ENCODE measurements at regions not wholly inside any gene's neighbourhood (a gene's known extent, or its start where the extent isn't known, plus 50 kb on each side); places are given as distances from the start of the nearest gene placed in this dataset.

DNA sequence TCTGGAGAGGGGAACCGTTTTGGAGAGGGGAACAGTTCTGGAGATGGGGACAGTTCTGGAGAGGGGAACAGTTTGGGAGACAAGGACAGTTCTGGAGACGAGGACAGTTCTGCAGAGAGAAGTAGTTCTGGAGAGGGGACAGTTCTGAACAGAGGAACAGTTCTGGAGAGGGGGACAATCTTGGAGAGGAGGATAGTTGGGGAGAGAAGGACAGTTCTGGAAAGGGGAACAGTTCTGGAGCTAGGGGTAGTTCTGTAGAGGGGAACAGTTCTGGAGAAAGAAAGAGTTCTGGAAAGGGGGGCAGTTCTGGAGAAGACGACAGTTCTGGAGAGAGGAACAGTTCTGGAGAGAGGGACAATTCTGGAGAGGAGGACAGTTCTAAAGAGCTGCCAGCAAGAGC is 745.9 kb downstream of the GALR1 start:
- no peak for DNase-seq

DNA sequence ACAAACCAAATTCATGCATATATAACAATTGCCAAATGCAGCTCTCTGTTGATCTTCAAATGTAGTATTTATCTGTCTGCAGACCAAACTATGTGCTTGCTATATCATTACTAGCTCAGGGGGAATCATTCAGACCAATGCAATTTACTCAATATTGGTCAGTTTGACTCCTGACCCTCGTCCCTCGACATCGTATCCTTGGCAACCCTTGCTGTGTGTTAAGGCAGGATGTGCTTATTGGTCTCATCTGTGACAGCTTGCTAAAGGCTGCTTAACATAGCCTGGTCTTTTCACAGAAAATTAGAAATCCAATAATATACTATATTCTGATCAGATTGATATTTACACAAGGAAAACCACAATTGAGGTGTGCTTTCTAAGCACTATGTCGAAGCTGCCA is 747.1 kb downstream of the GALR1 start:
- no peak for DNase-seq

DNA sequence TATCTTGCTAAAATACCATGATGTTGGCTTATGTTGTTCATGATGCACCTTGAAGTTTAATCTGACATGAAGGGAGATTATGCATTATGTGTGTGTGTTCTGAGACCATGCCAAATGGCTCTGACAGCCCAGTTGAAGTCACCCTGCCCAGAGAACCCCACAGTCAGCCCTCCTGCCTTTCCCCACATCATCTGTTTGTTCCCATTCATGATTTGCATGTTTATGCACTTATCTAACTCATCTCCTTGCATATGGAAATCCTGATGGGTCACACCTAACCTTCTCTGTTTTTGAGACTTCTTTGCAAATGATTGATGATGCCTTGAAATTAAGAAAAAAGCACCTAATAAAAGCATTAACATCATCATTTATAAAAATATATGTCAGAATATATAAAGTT is 752.2 kb downstream of the GALR1 start:
- DNase-seq: no peak

DNA sequence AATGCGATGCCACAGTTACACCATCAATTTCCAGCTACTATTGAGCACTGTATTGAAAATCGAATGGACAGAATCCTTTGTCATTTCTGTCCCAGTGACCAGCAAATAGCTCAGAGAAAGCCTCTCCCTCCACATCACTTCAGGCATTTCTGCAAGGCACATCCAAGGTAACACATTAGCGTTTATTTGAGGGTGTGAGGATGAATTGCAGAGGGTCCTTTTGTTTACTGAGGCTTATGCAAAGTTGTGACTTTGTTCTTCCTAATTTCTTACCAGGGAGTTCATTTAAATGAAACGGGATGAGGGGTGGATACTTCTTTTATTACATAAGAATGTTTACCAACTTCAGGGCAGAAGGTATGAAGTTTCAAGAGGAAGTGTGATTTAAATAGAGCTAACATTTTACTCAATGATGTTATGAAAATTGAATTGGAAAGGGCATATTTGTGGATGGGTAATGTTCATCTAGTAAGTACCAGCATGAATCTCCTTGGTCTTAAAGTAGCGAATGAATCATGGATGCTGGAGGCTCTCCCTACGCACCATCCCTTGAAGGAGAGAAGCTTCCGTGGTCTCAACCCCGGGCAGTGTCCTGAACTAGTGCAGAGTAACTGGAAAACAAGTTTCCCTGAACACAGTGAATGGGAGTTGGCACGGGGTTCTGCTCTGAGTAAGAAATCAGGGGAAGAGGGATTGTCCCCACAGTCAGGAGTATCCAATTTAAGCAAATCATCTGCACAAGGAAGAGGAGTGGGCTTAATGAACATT is 756.5 kb downstream of the GALR1 start:
- no peak for DNase-seq

DNA sequence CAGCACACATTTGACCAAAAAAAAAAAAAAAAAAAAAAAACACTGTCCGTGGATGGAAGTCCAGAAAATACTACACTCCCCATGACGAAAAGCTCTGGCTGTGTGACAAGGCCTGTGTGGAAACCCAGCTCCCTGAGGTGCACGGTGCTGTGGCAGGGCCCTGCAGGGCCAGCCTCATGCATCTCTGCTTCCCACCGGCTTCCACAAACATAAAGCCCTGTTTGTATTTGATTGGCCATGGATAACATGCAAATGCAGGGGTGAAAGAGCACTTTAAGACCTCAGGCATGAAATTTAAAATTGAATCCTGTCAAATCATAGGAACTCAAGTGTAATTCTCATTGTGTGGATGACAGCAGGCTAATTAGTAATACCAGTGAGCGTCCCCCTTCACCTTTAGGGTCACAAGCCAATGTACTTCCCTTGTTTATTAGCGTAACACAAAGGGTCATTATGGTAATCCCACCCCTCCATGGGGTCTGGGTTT is 757.2 kb downstream of the GALR1 start:
- no peak for DNase-seq

DNA sequence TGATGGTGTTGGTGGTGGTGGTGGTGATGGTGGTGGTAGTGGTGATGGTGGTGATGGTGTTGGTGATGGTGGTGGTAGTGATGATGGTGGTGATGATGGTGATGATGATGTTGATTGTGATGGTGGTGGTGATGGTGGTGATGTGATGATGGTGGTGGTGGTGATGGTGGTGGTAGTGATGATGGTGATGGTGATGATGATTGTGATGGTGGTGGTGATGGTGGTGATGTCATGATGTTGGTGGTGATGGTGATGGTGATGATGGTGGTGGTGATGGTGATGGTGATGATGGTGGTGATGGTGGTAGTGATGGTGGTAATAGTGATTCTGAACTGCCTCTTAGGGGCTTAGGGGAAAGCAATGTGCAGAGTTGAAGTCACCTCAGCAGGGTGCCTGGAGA is 760.7 kb downstream of the GALR1 start:
- DNase-seq: no peak

DNA sequence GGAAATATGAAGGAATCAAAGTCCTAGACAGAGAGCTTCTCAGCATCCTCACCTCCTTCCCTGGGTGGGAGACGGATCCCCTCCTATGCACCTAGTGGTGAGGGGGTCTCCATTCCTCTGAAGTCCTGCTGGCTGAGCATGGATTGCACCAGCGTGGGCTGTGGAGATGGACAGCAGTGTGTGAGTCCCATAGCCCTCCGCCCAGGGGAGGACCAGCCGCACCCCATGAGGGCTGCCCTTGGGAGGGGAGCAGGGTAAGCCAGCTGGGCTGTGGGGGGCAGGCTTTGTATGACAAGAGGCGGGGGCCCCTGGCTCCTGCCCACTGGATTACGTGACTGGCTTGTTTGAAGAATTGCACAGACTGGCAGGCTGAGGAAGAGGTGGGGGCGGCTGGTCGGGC is 768.2 kb downstream of the GALR1 start:
- DNase-seq: no peak

DNA sequence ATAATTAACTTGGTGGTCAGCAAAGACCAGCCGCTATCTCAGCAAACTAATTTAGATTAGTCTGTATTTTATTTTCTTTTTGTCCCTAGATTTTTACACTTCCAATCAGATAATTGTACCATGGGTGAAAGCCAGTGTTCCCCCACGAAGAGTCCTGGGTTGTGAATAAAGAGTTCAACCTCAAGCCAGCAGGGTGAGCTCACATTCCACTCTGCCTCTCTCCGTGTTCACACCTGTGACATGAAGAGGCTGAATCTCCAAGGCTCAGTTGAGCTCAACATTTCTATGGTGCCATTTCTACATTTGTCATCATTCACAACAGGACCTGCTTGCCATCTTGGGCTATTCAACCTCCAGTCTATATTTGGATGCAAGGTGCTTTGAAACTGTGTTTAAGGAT is 771.5 kb downstream of the GALR1 start:
- no peak for DNase-seq

DNA sequence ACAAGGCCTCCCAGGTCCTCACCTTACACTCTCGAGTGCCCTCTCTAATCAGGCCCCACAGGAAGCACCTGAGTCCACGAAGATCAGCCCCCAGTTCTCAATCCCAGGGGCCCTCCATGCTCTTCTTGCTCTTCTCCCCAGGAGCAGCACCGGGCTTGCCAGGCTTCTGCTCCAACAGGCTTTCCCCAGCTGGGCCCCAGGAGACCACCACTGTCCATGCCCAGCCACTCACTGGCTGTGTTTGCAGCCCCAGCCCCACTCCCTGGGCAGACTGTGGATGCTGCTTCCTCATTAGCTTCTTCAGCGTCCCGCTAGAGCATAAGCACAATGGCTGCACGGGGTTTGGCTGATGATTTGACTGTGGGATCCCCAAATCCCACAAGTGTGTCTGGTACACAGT is 781.9 kb downstream of the GALR1 start:
- DNase-seq: no peak

DNA sequence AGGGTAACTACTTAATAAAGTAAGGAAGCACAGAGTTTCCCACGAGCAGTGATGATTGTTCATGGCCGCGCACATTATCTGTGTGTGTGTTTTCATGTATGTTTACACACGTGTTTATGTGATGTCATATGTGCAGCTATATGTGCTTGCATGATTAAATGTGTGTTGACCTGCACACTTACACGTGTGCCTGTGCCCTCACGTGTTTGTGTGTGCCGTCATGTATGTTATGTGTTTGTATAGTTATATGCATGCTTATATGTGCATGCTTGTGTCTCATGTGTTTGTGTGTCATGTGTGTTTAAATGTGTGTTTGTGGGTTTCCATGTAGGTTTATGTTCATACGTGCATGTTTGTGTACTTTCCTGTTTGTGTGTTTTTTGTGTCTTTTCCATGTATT is 782.3 kb downstream of the GALR1 start:
- DNase-seq: no peak

DNA sequence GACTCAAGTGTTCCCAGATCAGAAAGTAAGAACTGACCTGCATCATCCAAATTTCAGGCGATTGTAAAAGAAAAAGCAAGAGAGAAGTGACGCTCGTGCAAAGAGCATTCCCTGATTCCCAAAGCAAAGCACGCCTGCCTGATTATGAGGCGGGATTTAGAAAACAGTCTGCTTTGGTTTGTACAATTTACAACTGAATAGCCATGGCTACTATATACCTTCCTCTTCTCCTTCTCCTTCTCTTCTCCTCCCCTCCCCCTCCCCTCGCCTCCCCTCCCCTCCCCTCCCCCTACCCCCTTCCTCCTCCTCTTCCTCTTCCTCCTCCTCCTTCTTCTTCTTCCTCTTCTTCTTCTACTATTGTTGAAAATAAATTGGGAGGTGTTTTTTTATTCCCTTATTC is 782.9 kb downstream of the GALR1 start:
- DNase-seq: no peak

DNA sequence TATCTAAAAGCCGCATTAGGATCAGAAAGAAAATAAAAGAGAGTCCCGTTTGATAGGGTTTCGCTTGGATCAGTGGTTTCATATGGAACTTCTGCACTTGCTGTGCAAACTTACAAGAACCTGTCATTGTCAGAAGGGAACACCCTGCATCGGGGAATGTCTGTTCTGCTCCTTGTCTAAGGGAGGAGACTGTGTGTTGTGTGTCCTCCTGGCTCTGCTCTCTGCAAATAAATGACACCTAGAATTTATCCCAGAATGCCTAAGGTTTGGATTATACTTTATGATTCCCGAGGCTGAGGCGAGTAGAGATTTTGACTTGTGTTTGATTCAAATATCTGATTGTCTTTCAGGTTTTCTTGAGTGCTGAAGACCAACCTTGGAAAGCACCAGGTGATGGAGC is 785.1 kb downstream of the GALR1 start:
- DNase-seq: no peak

DNA sequence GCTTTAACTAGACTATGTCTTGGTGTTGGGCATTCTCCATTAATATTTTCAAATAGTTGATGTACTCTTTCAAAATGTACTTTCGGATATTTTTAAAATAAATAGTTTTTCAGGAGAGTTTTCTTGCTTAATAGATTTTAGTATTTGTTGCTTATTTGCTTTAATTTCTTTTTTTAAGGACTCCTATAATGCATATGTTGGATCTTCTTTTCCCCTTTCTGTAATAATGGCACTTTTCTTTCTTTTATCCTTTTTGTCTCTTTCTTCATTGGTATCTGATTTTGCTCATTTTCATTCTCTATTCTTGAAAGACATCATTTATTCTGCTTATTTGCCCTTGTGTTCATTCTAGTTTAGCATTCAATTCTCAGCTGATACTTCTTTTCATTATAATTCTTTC is 791.6 kb downstream of the GALR1 start:
- DNase-seq: no peak

DNA sequence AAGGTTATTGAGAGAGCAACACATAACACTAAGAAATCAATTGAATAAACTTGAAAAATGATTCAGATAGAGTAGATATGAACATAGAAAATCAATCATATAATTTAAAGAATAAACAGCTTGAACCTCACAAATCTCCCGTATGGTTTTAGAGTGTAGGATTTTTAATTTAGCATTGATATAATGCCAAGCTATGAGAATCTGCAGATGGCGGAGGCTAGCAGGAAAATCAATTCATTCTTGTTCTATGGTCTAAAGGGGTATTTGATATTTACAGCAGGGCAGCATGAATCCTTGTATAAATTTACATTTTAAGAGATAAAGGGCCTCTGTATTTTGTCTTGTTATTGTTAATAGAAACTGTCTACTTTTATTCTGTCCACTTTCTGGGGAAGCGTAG is 797.0 kb downstream of the GALR1 start:
- DNase-seq: no peak

DNA sequence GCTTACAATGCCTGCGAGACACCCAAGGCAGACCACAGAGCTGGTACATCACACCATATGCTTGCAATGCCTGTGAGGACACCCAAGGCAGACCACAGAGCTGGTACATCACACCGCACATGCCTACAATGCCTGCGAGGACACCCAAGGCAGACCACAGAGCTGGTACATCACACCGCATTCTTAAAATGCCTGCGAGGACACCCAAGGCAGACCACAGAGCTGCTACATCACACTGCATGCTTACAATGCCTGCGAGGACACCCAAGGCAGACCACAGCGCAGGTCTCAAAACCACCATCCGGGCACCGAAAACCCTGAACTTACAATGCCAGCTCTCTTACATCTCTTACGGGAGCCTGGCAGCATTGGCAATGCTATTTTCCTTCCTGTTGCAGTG is 799.6 kb downstream of the GALR1 start:
- no peak for DNase-seq

DNA sequence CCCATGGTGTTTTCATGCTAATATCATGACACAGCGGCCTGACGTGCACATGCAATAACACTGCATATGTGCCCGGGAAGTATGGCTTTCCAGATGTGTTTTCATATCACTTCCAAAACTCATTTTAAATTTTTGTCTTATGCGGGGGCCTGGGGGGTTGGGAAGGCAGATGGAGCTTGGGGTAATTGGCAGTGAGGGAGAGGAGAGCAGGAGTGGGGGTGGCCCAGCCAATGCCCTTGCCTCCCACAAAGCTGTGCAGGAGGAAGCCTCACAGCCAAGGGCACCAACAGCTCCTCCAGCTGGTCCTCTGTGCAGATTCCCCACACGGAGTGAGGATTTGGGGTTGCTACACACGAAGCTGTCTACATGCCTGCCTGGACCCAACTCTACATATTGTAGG is 805.2 kb downstream of the GALR1 start:
- DNase-seq: no peak

DNA sequence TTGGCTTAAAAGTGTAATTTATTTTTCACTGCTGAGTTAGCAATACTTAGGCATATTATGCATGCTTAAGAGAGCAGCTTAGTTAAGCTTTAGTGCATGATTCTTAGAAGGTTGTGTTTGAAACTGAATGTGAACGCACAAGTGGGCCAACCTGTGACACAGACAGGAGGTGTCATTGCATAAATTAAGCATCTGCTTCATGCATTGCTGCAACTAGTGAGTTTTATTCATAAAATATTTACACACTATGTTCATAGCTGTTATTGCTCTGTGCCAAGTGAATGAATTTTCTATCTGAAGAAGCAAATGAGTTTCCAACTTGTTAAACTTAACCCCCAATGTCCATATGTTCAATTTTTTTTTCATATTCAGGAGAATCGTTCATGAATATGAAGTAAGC is 806.4 kb downstream of the GALR1 start:
- DNase-seq: no peak

DNA sequence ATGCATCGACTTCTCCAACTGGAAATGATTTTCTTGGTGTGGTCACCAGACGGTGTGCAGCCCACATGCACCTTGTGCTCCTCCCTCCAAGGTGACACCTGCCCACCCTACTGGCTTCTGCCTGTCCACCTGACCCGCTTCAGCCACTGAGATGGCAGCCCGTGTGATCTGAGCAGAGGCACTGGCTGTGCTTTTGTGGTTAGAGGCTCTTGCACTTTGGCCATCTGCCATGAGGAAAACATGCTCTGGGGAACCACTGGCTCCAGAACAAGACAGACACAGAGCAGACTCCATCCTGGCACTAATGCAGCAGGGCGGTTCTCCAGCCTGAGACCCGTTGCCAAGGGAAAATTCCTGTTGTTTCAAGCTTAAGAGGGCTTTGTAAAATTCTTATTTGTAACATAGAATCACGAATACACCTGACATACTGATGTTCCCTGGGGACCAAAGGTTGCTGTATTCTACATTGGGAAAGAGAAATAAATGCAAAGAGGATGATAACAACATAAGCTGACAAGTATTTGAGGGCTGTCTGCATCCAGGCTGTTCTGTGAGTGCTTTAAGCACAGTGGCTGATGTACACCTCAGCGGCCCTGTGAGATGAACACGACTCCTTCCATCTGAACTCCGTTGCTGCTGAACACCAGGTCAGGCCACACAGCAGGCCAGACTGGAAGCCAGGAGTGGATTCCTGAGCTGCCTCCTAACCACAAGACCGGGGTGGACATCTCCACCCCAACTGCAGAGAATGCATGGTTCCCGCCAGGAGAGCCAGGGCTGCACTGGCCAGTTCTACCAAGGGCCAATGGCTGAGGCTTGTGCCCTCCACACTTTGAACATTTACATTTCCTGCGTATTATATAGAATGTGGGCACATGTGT is 820.4 kb downstream of the GALR1 start:
- no peak for DNase-seq

DNA sequence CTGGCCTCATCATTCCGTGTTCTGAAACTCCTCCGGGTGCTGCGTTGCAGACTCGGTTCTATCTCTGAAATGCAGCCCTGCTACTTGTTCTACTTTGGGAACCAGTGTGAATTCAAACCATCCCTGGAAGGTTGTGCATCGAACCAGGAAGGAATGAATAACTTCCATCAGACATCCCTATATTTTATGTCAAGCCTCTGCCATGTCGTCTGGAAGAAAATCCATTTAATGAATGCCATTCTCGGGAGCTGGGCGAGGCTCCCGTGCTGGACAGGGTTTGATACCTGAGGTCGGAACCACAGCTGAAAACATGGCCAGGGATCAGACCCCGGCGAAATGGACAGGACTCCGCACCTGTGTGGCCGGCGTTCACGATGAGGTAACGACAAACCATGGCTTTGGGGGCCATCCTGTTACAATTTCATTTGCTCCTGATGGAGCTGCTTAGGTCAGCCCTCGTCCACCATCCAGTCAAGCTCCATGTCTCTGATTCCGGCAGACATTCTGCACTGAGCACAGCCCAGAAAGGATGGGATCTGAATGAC is 821.6 kb downstream of the GALR1 start:
- no peak for DNase-seq

DNA sequence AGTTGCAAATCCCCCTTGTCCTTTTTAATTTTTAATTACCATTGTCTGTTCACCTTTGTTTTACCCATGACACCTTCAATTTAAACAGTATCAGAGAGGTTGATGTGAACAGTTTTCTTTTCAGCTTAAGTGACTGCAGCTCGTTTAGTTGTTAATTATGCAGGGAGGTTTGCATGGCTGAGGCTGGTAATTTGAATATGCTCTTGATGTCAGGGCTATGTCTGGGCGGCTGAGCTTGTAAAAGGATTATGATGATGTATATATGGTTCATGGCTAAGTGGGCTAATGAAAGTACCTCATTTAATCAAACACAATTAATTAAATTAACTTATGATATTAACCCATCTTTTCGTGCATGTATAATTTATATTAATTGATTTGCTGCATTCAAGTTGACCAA is 822.1 kb downstream of the GALR1 start:
- no peak for DNase-seq

DNA sequence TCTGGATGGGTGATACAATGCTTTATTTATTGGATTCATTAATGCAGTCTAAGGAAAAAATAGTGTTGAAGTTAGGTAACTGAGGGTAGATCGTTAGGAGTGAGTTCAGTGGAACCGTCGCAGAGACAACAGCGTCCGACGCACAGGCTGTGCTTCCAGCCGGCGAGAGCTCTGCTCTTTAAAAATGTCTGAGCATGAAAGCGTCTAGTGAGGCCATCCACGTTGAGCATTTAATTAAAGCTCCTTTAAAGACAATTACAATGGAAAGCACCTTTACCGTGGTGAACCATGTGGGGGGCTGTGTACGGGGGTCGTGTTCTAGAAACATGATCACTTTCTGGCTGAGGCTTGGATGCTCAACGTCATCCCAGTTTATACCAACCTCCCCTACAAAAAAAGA is 822.7 kb downstream of the GALR1 start:
- no peak for DNase-seq

DNA sequence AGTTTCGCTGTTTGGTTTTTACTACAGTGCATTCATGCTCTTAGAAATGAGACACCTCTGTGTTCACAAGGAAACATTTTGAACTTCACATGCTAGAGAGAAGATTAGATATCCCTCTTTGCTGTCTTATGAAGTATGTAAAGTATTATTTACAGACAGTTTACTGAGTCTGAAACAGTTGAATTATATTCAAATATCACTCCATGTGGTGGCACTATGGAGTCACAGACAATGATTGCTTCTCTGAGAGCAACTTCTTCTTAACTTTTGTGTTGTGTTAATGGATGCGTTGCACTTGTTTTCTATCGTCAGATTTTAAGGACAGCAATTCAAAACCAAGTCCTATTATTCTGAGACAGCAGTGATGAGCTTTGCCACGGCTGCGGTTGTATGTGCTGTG is 823.6 kb downstream of the GALR1 start:
- no peak for DNase-seq

DNA sequence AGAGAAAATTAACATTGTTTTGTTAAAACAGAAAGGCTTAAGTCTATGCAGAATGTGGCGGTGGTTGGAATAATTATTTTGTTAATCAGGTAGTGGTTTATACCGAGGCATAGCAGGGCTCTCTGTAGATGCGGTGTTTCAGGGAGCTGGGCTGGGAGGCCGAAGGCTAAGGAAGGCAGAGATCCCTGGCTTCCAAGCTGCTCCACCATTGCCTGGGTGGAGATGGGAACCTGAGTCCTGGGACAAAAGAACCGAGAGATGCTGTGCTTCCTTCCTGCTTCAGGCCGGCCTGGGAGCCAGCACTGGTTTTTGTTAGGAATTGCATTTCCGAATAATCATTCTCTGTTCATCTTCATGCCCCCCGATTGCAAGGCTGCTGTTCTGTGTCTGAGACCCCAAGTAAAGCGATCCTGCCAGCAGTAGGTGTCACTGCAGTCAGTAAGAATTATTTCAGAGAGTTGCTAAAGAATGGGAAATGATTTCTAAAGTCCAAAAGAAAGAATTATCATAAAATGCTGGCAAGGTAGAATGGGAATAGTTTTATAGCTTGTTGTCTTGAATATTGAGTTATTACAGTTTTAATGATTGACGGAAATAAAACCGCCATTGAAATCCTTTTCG is 824.9 kb downstream of the GALR1 start:
- DNase-seq: no peak

DNA sequence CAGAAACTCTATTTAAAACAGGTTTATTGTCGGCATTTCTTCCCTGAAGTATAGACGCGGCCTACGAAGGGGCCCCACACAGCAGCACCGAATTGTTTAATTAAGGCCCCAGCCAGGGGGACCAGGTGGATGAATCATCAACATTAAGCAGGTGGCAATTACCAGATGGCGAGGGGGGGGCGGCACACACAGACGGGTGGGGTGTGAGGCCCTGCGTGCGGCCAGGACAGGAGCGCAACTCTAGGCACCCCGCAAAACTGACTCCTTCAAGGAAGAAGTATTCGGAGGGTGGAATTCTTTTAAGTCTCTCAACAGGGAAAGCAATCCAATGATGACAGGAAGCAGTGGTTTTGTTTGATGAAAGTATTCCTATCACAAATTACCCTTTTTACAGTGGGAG is 830.4 kb downstream of the GALR1 start:
- no peak for DNase-seq

Measured in activated CD4-positive, CD25-positive, alpha-beta regulatory T cell (primary cell).